GM13977 (cell line): ENCODE measurements at regions not wholly inside any gene's neighbourhood (a gene's known extent, or its start where the extent isn't known, plus 50 kb on each side); places are given as distances from the start of the nearest gene placed in this dataset.

ENCODE experiments used
- DNase-seq: peaks from one replicate; pipeline ENCODE4 v3.0.0; 2012; ENCODE audit warnings: low spot score
- CTCF ChIP-seq: IDR thresholded peaks from 2 replicates; pipeline ENCODE4 v1.5.1; 2012; ENCODE audit warnings: mild to moderate bottlenecking, control low read depth; ENCODE audit not compliant: insufficient read depth; ENCODE audit errors: extremely low read depth, missing control alignments
- in situ Hi-C: fragments of 300-500 bp; cut with MboI; formaldehyde crosslinking; loops from one replicate; pipeline ENCODE4 v1.12.0; 2022; ENCODE audit warnings: low sequenced_read_pairs, low pct_unique_long_range_greater_than_20kb, mixed read lengths, inconsistent platforms; ENCODE audit not compliant: unreplicated experiment

- TF ChIP-seq CTCF = no peak
- in situ Hi-C loops = no loop called here
- DNase-seq = no peak
Measured at GRCh38 chr2:12941203-12941602, 224.5 kb downstream of the TRIB2 start.

- in situ Hi-C loops = no loop called here
- TF ChIP-seq CTCF = no peak
- DNase-seq = no peak
Measured at GRCh38 chr2:12948231-12948960, 231.7 kb downstream of the TRIB2 start.

- TF ChIP-seq CTCF = no peak
- peak; percentile 31 for DNase-seq
- in situ Hi-C loops = no loop called here
Measured at GRCh38 chr2:12948961-12949353, 232.2 kb downstream of the TRIB2 start.

GRCh38 chr2:12949406-12949805 is 232.7 kb downstream of the TRIB2 start:
- no peak for DNase-seq
- in situ Hi-C loops = no loop called here
- TF ChIP-seq CTCF = no peak

- DNase-seq = no peak
- TF ChIP-seq CTCF = no peak
- in situ Hi-C loops = no loop called here
Measured at GRCh38 chr2:12950174-12950573, 233.4 kb downstream of the TRIB2 start.

- TF ChIP-seq CTCF = no peak
- no peak for DNase-seq
- in situ Hi-C loops = no loop called here
Measured at GRCh38 chr2:12950957-12951656, 234.4 kb downstream of the TRIB2 start.
